ENCODE measurements at regions not wholly inside any gene's neighbourhood (a gene's known extent, or its start where the extent isn't known, plus 50 kb on each side); places are given as distances from the start of the nearest gene placed in this dataset.
"Not testable (repeated sequence)": the region's sequence is repeated elsewhere in the genome, so short reads cannot be mapped to it uniquely, and the experiment has no call there.

DNA sequence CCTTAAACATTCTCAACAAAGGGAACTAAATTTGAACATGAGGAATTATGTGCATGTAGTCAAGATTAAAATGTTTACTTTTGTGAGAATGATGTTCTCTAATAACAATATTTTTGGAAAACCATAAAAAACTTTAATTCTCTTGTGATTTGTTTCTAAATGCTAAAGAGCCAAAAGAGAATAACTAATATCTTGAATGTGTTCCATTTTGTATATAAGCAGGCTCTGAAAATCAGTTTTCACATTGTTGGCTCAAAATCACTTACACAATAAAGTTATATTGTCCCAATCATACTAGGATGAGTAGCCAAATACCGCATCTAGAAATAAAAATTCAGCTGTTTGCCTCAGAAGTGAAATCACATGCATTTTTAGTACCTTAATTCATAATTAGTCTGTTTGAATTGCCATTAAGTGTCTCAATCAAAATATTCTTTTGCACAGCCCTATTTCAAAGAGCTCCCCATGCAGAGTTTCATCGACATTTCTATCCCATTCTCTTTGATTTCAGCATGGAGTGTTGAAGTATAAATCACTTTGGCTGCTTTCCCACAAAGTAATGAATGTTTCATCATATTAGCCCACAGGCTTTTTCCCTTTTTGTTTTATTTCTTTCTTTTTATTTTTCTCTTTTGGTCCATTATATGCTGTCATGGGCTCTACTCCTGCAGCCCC lies 420.3 kb upstream of the POM121L12 start:
- TF ChIP-seq, protein P1, sequence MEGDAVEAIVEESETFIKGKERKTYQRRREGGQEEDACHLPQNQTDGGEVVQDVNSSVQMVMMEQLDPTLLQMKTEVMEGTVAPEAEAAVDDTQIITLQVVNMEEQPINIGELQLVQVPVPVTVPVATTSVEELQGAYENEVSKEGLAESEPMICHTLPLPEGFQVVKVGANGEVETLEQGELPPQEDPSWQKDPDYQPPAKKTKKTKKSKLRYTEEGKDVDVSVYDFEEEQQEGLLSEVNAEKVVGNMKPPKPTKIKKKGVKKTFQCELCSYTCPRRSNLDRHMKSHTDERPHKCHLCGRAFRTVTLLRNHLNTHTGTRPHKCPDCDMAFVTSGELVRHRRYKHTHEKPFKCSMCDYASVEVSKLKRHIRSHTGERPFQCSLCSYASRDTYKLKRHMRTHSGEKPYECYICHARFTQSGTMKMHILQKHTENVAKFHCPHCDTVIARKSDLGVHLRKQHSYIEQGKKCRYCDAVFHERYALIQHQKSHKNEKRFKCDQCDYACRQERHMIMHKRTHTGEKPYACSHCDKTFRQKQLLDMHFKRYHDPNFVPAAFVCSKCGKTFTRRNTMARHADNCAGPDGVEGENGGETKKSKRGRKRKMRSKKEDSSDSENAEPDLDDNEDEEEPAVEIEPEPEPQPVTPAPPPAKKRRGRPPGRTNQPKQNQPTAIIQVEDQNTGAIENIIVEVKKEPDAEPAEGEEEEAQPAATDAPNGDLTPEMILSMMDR (IDR thresholded peaks at IDR 0.05; ENCODE audit: insufficient read depth, low read depth, low read length, missing control alignments) = no peak
- no peak overlapping the region for H3K4me3 ChIP-seq (ENCODE audit: low read depth, low read length)
- no peak for DNase-seq (ENCODE audit: low read depth)

DNA sequence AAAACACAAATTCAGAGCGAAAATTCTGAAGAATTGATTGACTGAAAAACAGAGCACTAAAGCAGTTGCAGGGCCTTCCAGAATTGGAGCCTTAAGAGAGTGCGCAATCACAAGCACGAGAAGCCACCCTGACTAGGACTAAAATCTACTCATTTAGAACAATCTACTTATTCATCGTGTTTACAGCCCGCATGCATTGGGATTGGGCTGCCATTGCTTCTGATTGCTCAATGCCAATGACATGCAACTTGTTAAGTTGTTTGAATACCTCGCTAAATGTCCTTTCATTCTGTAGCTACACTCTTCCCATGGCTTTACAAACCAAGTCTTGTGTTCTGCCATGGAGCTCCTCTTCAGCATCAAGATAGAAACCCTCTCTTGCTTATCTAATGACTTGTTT lies 425.9 kb upstream of the POM121L12 start:
- no peak overlapping the region for H3K4me3 ChIP-seq (ENCODE audit: low read depth, low read length)
- TF ChIP-seq, protein P1 (IDR thresholded peaks at IDR 0.05; ENCODE audit: insufficient read depth, low read depth, low read length, missing control alignments) = no peak
- no peak for DNase-seq (ENCODE audit: low read depth)

DNA sequence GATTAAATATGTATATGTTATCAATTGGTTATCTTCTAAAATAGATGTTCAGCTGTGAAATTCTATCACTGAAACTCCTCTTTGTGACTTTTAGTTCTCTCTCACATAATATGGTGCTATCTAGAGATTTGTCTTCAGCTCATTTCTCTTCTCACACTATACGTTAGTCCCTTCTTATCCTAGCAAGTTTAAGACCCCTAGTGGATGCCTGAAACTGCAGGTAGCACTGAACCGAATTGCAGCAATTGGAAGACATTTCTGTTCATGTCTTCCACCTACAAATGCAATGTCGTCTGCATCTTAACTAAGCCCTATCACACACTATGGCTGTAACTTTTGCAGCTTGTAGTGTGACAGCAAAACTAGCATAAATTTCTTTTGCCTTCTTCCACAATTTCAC lies 442.7 kb upstream of the POM121L12 start:
- no peak overlapping the region for H3K4me3 ChIP-seq (ENCODE audit: low read depth, low read length)
- DNase-seq (ENCODE audit: low read depth) = no peak
- TF ChIP-seq, protein P1 (IDR thresholded peaks at IDR 0.05; ENCODE audit: insufficient read depth, low read depth, low read length, missing control alignments) = no peak

DNA sequence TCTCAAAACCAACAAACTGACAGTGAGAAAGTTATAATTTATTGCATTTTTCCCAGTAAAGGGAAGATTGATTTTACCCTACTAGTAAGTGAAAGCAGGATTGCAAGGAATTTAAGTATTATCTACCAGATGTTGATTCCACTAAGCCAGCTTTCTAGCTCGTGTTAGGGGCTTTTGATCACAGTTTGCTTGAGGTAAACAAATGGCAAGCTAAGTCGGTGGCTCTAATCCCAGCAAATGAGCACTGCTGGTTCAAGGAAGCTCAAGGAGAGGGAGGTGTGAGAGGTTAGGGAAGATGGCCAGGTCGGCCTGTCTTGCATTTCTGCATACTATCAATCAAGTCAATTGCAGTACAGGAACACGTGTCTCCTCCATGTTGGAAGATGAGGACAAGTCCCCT lies 448.7 kb upstream of the POM121L12 start:
- H3K4me3 ChIP-seq (ENCODE audit: low read depth, low read length) = no peak overlapping the region
- DNase-seq (ENCODE audit: low read depth) = no peak
- TF ChIP-seq, protein P1 (IDR thresholded peaks at IDR 0.05; ENCODE audit: insufficient read depth, low read depth, low read length, missing control alignments) = no peak

DNA sequence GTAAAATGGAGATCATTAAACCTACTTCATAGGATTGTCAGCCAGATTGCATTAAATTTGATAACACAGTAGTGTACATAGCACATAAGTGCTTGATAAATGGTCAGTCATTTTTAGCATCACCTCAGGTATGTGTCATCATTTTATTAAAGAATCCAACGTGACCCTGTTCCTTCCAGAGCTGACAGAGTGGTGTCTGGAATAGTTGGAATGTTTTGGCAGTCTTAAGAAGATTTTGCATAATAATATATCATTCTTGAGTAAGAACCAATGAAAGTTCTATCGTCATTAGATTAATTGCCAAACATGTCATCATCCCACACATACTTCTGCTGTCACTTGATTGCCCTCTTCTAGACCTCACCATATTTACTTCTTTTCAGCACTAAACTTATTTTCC lies 451.4 kb upstream of the POM121L12 start:
- TF ChIP-seq, protein P1 (IDR thresholded peaks at IDR 0.05; ENCODE audit: insufficient read depth, low read depth, low read length, missing control alignments) = no peak
- H3K4me3 ChIP-seq (ENCODE audit: low read depth, low read length) = no peak overlapping the region
- no peak for DNase-seq (ENCODE audit: low read depth)

DNA sequence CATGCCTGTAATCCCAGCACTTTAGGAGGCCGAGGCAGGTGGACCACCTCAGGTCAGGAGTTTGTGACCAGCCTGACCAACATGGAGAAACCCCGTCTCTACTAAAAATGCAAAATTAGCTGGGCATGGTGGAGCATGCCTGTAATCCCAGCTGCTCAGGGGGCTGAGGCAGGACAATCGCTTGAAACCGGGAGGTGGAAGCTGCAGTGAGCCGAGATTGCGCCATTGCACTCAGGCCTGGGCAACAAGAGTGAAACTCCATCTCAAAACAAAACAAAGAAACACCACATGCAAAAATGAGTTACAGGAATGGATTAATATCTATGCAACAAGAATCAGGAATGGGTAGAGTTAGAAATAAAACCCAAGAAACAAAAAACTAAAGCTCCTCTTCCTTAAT lies 462.3 kb upstream of the POM121L12 start:
- not testable (repeated sequence) for DNase-seq (ENCODE audit: low read depth); H3K4me3 ChIP-seq (ENCODE audit: low read depth, low read length)

DNA sequence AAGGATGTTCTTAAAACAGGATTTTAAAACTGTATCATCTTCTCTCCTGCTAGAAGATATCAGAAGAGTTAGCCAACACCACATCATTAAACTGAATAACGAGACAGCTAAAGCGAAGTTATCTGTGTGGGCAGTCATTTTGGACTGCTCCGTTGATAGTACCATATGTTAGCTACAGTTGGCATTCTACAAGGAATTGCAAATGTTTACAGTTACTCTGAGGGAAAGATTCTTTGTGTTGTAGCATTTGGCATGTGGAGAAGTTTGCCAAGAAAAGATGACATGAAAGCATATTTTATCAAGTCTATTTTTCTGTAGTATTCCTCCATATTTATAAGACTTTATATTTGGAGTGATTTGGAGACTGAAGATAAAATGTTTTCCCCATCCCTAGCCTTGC lies 464.4 kb upstream of the POM121L12 start:
- H3K4me3 ChIP-seq (ENCODE audit: low read depth, low read length) = no peak overlapping the region
- DNase-seq (ENCODE audit: low read depth) = no peak
- TF ChIP-seq, protein P1 (IDR thresholded peaks at IDR 0.05; ENCODE audit: insufficient read depth, low read depth, low read length, missing control alignments) = no peak

Measured in GM12865 (cell line).